ENCODE measurements at regions not wholly inside any gene's neighbourhood (a gene's known extent, or its start where the extent isn't known, plus 50 kb on each side); places are given as distances from the start of the nearest gene placed in this dataset.
"Not testable (repeated sequence)": the region's sequence is repeated elsewhere in the genome, so short reads cannot be mapped to it uniquely, and the experiment has no call there.

GRCh38 chr6:939526-940252, 246.8 kb upstream of the EXOC2 start:
- peaks cover 7% of the 10 kb centered on the region; the same call in 1 of the 2 replicates for H3K27me3 ChIP-seq (replicated peaks)
- H3K27ac ChIP-seq = no peak overlapping the region
- no peak overlapping the region for H3K4me3 ChIP-seq
- H3K9me3 ChIP-seq (replicated peaks) = no peaks in the 10 kb centered on the region
- H3K4me1 ChIP-seq (replicated peaks) = no peaks in the 10 kb centered on the region
- no peaks in the 10 kb centered on the region for H3K36me3 ChIP-seq
- DNase-seq (ENCODE audit: low read depth in 1 of 2, low spot score in 2 of 2) = no peak

GRCh38 chr6:938916-939315, 246.0 kb upstream of the EXOC2 start:
- Histone ChIP-seq H3K27ac (no peak overlapping the region), H3K27me3 (replicated peaks) (peaks cover 10% of the 10 kb centered on the region; the same call in 1 of the 2 replicates), H3K4me1 (replicated peaks) (no peaks in the 10 kb centered on the region), H3K9me3 (replicated peaks) (no peaks in the 10 kb centered on the region), H3K4me3 (no peak overlapping the region), H3K36me3 (no peaks in the 10 kb centered on the region)
- no peak for DNase-seq (ENCODE audit: low read depth in 1 of 2, low spot score in 2 of 2)

- no peak overlapping the region for H3K4me3 ChIP-seq
- no peaks in the 10 kb centered on the region for H3K36me3 ChIP-seq
- DNase-seq (ENCODE audit: low read depth in 1 of 2, low spot score in 2 of 2) = no peak
- H3K27me3 ChIP-seq (replicated peaks) = peaks cover 10% of the 10 kb centered on the region; the same call in 1 of the 2 replicates
- no peak overlapping the region for H3K27ac ChIP-seq
- H3K9me3 ChIP-seq (replicated peaks) = no peaks in the 10 kb centered on the region
- no peaks in the 10 kb centered on the region for H3K4me1 ChIP-seq (replicated peaks)
These were observed 245.4 kb upstream of the EXOC2 start for GRCh38 chr6:938271-938905.

- no peaks in the 10 kb centered on the region for H3K36me3 ChIP-seq
- H3K4me3 ChIP-seq = no peak overlapping the region
- no peak overlapping the region for H3K27ac ChIP-seq
- no peak for DNase-seq (ENCODE audit: low read depth in 1 of 2, low spot score in 2 of 2)
- H3K4me1 ChIP-seq (replicated peaks) = no peaks in the 10 kb centered on the region
- no peaks in the 10 kb centered on the region for H3K9me3 ChIP-seq (replicated peaks)
- H3K27me3 ChIP-seq (replicated peaks) = peaks cover 10% of the 10 kb centered on the region; the same call in 1 of the 2 replicates
These were observed 242.6 kb upstream of the EXOC2 start for GRCh38 chr6:935582-935981.

- no peaks in the 10 kb centered on the region for H3K36me3 ChIP-seq
- no peak overlapping the region for H3K4me3 ChIP-seq
- no peak overlapping the region for H3K27ac ChIP-seq
- H3K4me1 ChIP-seq (replicated peaks) = no peaks in the 10 kb centered on the region
- no peaks in the 10 kb centered on the region for H3K9me3 ChIP-seq (replicated peaks)
- no peak for DNase-seq (ENCODE audit: low read depth in 1 of 2, low spot score in 2 of 2)
- peaks cover 15% of the 10 kb centered on the region; the same call in 1 of the 2 replicates for H3K27me3 ChIP-seq (replicated peaks)
These were observed 241.7 kb upstream of the EXOC2 start for GRCh38 chr6:934686-935085.

GRCh38 chr6:931919-932318, 239.0 kb upstream of the EXOC2 start:
- H3K4me3 ChIP-seq; H3K27ac ChIP-seq; H3K27me3 ChIP-seq (replicated peaks); H3K9me3 ChIP-seq (replicated peaks); H3K4me1 ChIP-seq (replicated peaks); H3K36me3 ChIP-seq; DNase-seq (ENCODE audit: low read depth in 1 of 2, low spot score in 2 of 2): not testable (repeated sequence)

GRCh38 chr6:927157-927556, 234.2 kb upstream of the EXOC2 start:
- 0 out of 2 replicates have a peak, but pooled peaks cover 2% of the 10 kb centered on the region for H3K9me3 ChIP-seq (replicated peaks)
- no peak overlapping the region for H3K27ac ChIP-seq
- 0 out of 2 replicates have a peak, but pooled peaks cover 5% of the 10 kb centered on the region for H3K27me3 ChIP-seq (replicated peaks)
- no peak overlapping the region for H3K4me3 ChIP-seq
- H3K4me1 ChIP-seq (replicated peaks) = no peaks in the 10 kb centered on the region
- H3K36me3 ChIP-seq = no peaks in the 10 kb centered on the region
- no peak for DNase-seq (ENCODE audit: low read depth in 1 of 2, low spot score in 2 of 2)

GRCh38 chr6:925656-926213, 232.8 kb upstream of the EXOC2 start:
- Histone ChIP-seq H3K36me3 (no peaks in the 10 kb centered on the region), H3K27ac (no peak overlapping the region), H3K4me1 (replicated peaks) (no peaks in the 10 kb centered on the region), H3K9me3 (replicated peaks) (peaks cover 8% of the 10 kb centered on the region), H3K27me3 (replicated peaks) (0 out of 2 replicates have a peak, but pooled peaks cover 5% of the 10 kb centered on the region), H3K4me3 (no peak overlapping the region)
- DNase-seq (ENCODE audit: low read depth in 1 of 2, low spot score in 2 of 2) = no peak

- H3K4me1 ChIP-seq (replicated peaks) = no peaks in the 10 kb centered on the region
These were observed 231.7 kb upstream of the EXOC2 start for GRCh38 chr6:924661-925060.

GRCh38 chr6:921400-921799, 228.5 kb upstream of the EXOC2 start:
- Histone ChIP-seq H3K27ac (no peak overlapping the region), H3K4me3 (no peak overlapping the region), H3K27me3 (replicated peaks) (no peaks in the 10 kb centered on the region), H3K4me1 (replicated peaks) (no peaks in the 10 kb centered on the region), H3K9me3 (replicated peaks) (peaks cover 14% of the 10 kb centered on the region), H3K36me3 (no peaks in the 10 kb centered on the region)
- no peak for DNase-seq (ENCODE audit: low read depth in 1 of 2, low spot score in 2 of 2)

More at GRCh38 chr6:924661-925060, 231.7 kb upstream of the EXOC2 start:
- no peak overlapping the region for H3K27ac ChIP-seq
- DNase-seq (ENCODE audit: low read depth in 1 of 2, low spot score in 2 of 2) = no peak
- H3K27me3 ChIP-seq (replicated peaks) = no peaks in the 10 kb centered on the region
- peaks cover 14% of the 10 kb centered on the region for H3K9me3 ChIP-seq (replicated peaks)
- H3K36me3 ChIP-seq = no peaks in the 10 kb centered on the region
- no peak overlapping the region for H3K4me3 ChIP-seq

- no peaks in the 10 kb centered on the region for H3K36me3 ChIP-seq
- H3K4me1 ChIP-seq (replicated peaks) = no peaks in the 10 kb centered on the region
- H3K9me3 ChIP-seq (replicated peaks) = peaks cover 14% of the 10 kb centered on the region
- no peak overlapping the region for H3K27ac ChIP-seq
- no peak for DNase-seq (ENCODE audit: low read depth in 1 of 2, low spot score in 2 of 2)
- no peak overlapping the region for H3K4me3 ChIP-seq
- H3K27me3 ChIP-seq (replicated peaks) = no peaks in the 10 kb centered on the region
These were observed 227.6 kb upstream of the EXOC2 start for GRCh38 chr6:920512-920911.

- Histone ChIP-seq H3K9me3 (replicated peaks) (peaks cover 14% of the 10 kb centered on the region), H3K36me3 (no peaks in the 10 kb centered on the region), H3K4me1 (replicated peaks) (no peaks in the 10 kb centered on the region), H3K4me3 (no peak overlapping the region), H3K27ac (no peak overlapping the region), H3K27me3 (replicated peaks) (no peaks in the 10 kb centered on the region)
- no peak for DNase-seq (ENCODE audit: low read depth in 1 of 2, low spot score in 2 of 2)
These were observed 226.6 kb upstream of the EXOC2 start for GRCh38 chr6:919500-919899.

GRCh38 chr6:917939-918338, 225.0 kb upstream of the EXOC2 start:
- H3K27ac ChIP-seq = no peak overlapping the region
- no peaks in the 10 kb centered on the region for H3K36me3 ChIP-seq
- no peak for DNase-seq (ENCODE audit: low read depth in 1 of 2, low spot score in 2 of 2)
- no peak overlapping the region for H3K4me3 ChIP-seq
- H3K4me1 ChIP-seq (replicated peaks) = peaks cover 3% of the 10 kb centered on the region
- H3K9me3 ChIP-seq (replicated peaks) = peaks cover 12% of the 10 kb centered on the region
- no peaks in the 10 kb centered on the region for H3K27me3 ChIP-seq (replicated peaks)

GRCh38 chr6:917296-917695, 224.4 kb upstream of the EXOC2 start:
- Histone ChIP-seq H3K9me3 (replicated peaks) (peaks cover 12% of the 10 kb centered on the region), H3K4me3 (no peak overlapping the region), H3K4me1 (replicated peaks) (peaks cover 9% of the 10 kb centered on the region), H3K36me3 (no peaks in the 10 kb centered on the region), H3K27ac (no peak overlapping the region), H3K27me3 (replicated peaks) (no peaks in the 10 kb centered on the region)
- DNase-seq (ENCODE audit: low read depth in 1 of 2, low spot score in 2 of 2) = no peak

All from SJSA1 (cell line).